Heart left ventricle (tissue), 13 donors: ENCODE measurements at regions not wholly inside any gene's neighbourhood (a gene's known extent, or its start where the extent isn't known, plus 50 kb on each side); places are given as distances from the start of the nearest gene placed in this dataset.

ENCODE experiments used
- POLR2A ChIP-seq, 2 donors: fragments of 450-650 bp; IDR thresholded peaks; one replicate each; pipeline ENCODE4 v1.6.1; 2017; ENCODE audit warnings: antibody characterized with exemption in 2 of 2, mild to moderate bottlenecking in 2 of 2, moderate library complexity in 2 of 2
- TF ChIP-seq, protein P1 (sequence below), 12 donors: fragments of 200-600 bp; sonication (generic) in 4 of 12; IDR thresholded peaks; one replicate each; pipeline versions ENCODE4 v1.5.0 to v1.8.0; 2018 to 2022; ENCODE audit warnings: antibody characterized with exemption in 12 of 12, mild to moderate bottlenecking in 5 of 12
- donor health status: ischemic (EF 13 %, LVEDD 7.1; RV severe dilation, severe dysfunction).
- donor health status: DM: no; HTN: yes; CAD: no.
- donor health status: DM: no; HTN: no; CAD: no.
- donor health status: ischemic (EF 25% LVEDD 6.9; RV normal size, moderate dysfunction).
- donor health status: ischemic (EF 25% LVEDD 5.7; RV mildly dilated, moderate dysfunction).
- donor health status: ischemic (EF 35%, LVEDD 5.7; RV mildly dilated, moderate dysfunction).
- donor health status: nonischemic (EF 11% LVEDD 7.7; RV severe dilation, severe dysfunction).
- donor health status: DM: yes; HTN: yes; CAD: no.
- donor health status: PGD.
- donor health status: ischemic (EF 29% LVEDD 5.4; RV normal size, mild dysfunction).
- donor health status: nonischemic (EF 23%, LVEDD 6.1; RV moderate dilation, normal function).

DNA sequence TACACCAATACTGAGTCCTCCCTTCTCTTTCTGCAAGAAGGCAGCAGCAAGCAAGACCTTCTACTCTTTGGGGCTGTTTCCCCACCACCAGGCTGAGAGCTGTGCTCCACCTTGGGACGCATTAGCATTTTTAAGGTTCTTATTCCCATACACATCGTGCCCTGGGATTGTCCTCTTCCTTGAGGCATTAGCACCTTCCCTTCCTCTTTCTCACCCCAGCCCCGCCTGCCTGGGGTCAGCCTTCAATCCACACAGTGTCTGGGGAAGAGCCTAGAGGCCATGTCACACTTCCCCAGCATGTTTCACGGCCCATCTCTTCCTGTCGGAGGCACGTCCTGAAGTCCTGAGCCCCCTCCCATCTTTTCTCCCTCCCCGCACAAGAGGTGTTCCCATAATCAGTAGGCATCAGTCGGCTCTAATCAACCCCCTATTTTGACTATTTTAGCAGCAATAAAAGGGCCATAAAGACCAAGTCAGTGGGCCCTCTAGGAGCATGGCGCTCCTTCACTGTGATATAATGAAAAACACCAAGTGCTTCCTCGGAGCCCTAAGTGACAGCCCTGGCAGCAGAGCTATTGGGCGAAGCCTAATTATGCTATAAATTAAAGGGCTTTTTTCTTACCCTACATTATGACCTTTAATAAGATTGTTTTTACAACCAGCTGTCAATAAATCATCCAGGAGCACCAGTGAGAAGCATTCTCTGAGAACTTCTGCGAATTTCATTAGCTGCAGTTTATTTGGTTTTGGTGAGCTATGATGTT is 55.0 kb upstream of the PKDCC start:
- TF ChIP-seq, protein P1, sequence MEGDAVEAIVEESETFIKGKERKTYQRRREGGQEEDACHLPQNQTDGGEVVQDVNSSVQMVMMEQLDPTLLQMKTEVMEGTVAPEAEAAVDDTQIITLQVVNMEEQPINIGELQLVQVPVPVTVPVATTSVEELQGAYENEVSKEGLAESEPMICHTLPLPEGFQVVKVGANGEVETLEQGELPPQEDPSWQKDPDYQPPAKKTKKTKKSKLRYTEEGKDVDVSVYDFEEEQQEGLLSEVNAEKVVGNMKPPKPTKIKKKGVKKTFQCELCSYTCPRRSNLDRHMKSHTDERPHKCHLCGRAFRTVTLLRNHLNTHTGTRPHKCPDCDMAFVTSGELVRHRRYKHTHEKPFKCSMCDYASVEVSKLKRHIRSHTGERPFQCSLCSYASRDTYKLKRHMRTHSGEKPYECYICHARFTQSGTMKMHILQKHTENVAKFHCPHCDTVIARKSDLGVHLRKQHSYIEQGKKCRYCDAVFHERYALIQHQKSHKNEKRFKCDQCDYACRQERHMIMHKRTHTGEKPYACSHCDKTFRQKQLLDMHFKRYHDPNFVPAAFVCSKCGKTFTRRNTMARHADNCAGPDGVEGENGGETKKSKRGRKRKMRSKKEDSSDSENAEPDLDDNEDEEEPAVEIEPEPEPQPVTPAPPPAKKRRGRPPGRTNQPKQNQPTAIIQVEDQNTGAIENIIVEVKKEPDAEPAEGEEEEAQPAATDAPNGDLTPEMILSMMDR (IDR thresholded peaks at IDR 0.05): no peak
- no peak for TF ChIP-seq POLR2A (IDR thresholded peaks at IDR 0.05)
